Stomach (tissue), 8 donors: ENCODE measurements at regions not wholly inside any gene's neighbourhood (a gene's known extent, or its start where the extent isn't known, plus 50 kb on each side); places are given as distances from the start of the nearest gene placed in this dataset.

ENCODE experiments used
- DNase-seq, 2 donors: peaks; one replicate each; pipeline versions ENCODE4 v3.0.0 to v3.0.0-alpha.2; 2013 to 2019
- H3K27ac ChIP-seq, 5 donors: fragments of 200-600 bp in 4 of 5; sonication (generic) in 4 of 5; one replicate each; pipeline ENCODE4 v1.5.1; 2013 to 2019; ENCODE audit warnings: mild to moderate bottlenecking in 1 of 5, moderate library complexity in 1 of 5
- H3K27me3 ChIP-seq, 3 donors: fragments of 200-600 bp; sonication (generic); one replicate each; pipeline ENCODE4 v1.5.1; 2017 to 2019; ENCODE audit warnings: mixed run types in 1 of 3
- H3K36me3 ChIP-seq, 4 donors: fragments of 200-600 bp; sonication (generic); 1 replicate in 3 of 4; 2 replicates in 1 of 4; pipeline ENCODE4 v1.5.1; 2016 to 2019
- H3K4me1 ChIP-seq, 4 donors: fragments of 200-600 bp; sonication (generic); one replicate each; pipeline ENCODE4 v1.5.1; 2016 to 2019
- H3K4me3 ChIP-seq, 4 donors: fragments of 200-600 bp; sonication (generic) in 3 of 4; one replicate each; pipeline ENCODE4 v1.5.1; 2016 to 2019; ENCODE audit warnings: mild to moderate bottlenecking in 1 of 4
- H3K9me3 ChIP-seq, 4 donors: fragments of 200-600 bp; sonication (generic); one replicate each; pipeline ENCODE4 v1.5.1; 2016 to 2019
- EP300 ChIP-seq: sonication (generic); formaldehyde crosslinking; IDR thresholded peaks from one replicate; pipeline ENCODE4 v1.6.1; 2017; ENCODE audit warnings: antibody characterized with exemption
- POLR2A ChIP-seq, 4 donors: fragments of 450-650 bp; IDR thresholded peaks; one replicate each; pipeline ENCODE4 v1.6.1; 2016; ENCODE audit warnings: antibody characterized with exemption in 4 of 4, control low read depth in 2 of 4, mild to moderate bottlenecking in 1 of 4, moderate library complexity in 1 of 4
- POLR2AphosphoS5 ChIP-seq, 3 donors: sonication (generic); formaldehyde crosslinking; IDR thresholded peaks; one replicate each; pipeline ENCODE4 v1.6.1; 2016; ENCODE audit warnings: antibody characterized with exemption in 3 of 3
- WGBS, 5 donors: extraction: QIAGEN DNeasy Blood & Tissue Kit in 3 of 5; methylation state at CpG; one replicate each; pipeline versions ENCODE4 v1.1.5 to v1.1.7; 2013 to 2018; 5-methylcytosine and 5-hydroxymethylcytosine counted together
- intact Hi-C: fragments of 100-400 bp; cut with DNase I; formaldehyde crosslinking; loops from one replicate; pipeline ENCODE4 v1.15.1; 2023; ENCODE audit warnings: low total_unique reads
- TF ChIP-seq, protein P1 (sequence below), 7 experiments: fragments of 450-650 bp in 4 of 7; fragments of 200-600 bp in 3 of 7; sonication (generic) in 3 of 7; IDR thresholded peaks; one replicate each; pipeline ENCODE4 v1.5.1; 2016 to 2019; ENCODE audit warnings: antibody characterized with exemption in 7 of 7, control low read depth in 2 of 7, mild to moderate bottlenecking in 1 of 7
- donor health status: healthy with polysubstance abuse.
- donor health status: Bipolar disorder and iron deficiency.
- donor health status: healthy.

DNA sequence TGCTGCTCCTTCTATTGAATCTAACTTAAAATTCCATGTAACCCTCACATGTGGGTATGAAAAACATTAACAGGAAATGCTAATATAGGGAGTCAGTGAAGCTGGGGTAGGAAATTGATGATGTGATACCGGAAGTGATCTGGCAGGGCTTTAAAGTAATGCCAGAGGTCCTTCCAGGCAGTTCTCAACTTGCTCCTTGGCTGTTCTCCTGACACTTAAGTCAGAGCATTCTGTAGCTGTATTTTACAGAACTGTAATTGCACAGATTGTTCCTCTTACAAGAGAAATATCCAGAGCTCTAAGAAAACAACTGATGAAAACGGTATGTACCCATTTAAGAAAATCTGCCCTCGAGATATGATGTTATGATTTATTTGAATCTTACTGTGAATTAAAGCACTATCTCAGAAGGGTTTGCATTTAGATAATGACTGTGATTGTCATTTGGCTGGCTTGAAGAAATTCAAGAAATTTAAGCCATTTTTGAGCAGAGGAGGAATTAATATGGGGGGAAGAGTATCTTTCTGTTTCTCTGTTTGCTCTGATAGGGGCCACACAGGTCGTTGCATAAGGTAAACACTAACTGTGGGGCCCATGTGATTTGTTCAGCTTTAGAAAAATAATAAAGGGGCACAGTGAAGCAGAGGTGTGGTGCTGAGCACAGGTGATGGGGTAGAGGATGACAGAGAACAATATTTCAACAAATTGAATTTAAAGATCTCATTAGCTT is 88.4 kb downstream of the BBS10 start:
- DNase-seq = peak in 1 of 2 donors; percentile 46
- Histone ChIP-seq H3K4me1 (peaks cover 0 to 5% (median 0%) of the 10 kb centered on the region in 4 donors), H3K27me3 (no peaks in the 10 kb centered on the region), H3K27ac (no peak overlapping the region), H3K4me3 (no peak overlapping the region), H3K9me3 (peaks cover 0 to 7% (median 0%) of the 10 kb centered on the region in 4 donors), H3K36me3 (no peaks in the 10 kb centered on the region)
- TF ChIP-seq, protein P1, sequence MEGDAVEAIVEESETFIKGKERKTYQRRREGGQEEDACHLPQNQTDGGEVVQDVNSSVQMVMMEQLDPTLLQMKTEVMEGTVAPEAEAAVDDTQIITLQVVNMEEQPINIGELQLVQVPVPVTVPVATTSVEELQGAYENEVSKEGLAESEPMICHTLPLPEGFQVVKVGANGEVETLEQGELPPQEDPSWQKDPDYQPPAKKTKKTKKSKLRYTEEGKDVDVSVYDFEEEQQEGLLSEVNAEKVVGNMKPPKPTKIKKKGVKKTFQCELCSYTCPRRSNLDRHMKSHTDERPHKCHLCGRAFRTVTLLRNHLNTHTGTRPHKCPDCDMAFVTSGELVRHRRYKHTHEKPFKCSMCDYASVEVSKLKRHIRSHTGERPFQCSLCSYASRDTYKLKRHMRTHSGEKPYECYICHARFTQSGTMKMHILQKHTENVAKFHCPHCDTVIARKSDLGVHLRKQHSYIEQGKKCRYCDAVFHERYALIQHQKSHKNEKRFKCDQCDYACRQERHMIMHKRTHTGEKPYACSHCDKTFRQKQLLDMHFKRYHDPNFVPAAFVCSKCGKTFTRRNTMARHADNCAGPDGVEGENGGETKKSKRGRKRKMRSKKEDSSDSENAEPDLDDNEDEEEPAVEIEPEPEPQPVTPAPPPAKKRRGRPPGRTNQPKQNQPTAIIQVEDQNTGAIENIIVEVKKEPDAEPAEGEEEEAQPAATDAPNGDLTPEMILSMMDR (IDR thresholded peaks at IDR 0.05) = no peak
- no peak for TF ChIP-seq POLR2AphosphoS5 (IDR thresholded peaks at IDR 0.05)
- no peak for TF ChIP-seq EP300
- no peak for TF ChIP-seq POLR2A (IDR thresholded peaks at IDR 0.05)
- intact Hi-C loops = no loop called here
- WGBS, 5 donors = 16 to 25% (median 21%) methylated on average over 4 of the region's 4 CpGs

DNA sequence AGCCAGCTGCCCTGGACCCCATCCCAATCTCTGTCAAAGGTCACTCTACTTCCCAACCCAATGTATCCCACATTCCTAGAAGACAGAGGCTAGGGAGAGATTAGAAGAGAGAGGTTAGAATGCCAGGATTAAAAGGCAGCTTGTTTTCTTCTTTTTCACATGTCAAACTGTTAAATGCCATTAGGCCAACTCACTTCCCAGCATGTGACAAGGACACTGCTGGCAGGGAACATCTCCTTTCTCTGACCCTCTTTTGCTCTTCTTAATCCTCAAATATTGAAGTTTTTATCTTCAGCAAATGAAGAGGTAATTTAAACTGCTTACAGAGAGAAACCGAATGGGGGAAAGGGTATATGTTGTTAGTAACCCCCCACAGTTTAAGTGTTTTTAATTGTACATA is 89.1 kb downstream of the BBS10 start:
- Histone ChIP-seq H3K4me1 (peaks cover 0 to 5% (median 0%) of the 10 kb centered on the region in 4 donors), H3K27me3 (no peaks in the 10 kb centered on the region), H3K27ac (no peak overlapping the region), H3K36me3 (no peaks in the 10 kb centered on the region), H3K4me3 (no peak overlapping the region), H3K9me3 (peaks cover 0 to 7% (median 0%) of the 10 kb centered on the region in 4 donors)
- TF ChIP-seq EP300 (no peak), POLR2AphosphoS5 (IDR thresholded peaks at IDR 0.05) (no peak), POLR2A (IDR thresholded peaks at IDR 0.05) (no peak)
- TF ChIP-seq, protein P1 (IDR thresholded peaks at IDR 0.05) = no peak
- DNase-seq = no peak
- 61 to 83% (median 64%) methylated on average over 1 of the region's 1 CpG for WGBS, 5 donors
- intact Hi-C loops = no loop called here

DNA sequence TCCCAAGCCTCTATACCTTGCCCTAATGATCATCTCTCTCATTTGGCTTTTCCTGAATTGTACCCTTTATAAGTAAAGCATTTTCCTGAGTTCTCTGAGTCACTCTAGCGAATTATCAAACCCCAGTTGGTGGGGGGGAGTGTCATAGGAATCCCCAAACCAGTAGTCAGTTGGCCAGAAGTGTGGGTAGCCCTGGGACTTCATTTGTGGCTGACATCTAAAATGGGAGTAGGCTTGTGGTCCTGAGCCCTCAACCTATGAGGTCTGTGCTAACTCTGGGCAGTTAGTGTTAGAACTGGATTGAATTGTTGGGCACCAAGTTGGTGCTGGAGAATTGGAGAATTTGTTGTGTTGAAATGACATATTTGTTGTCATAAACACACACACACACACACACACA is 91.3 kb downstream of the BBS10 start:
- intact Hi-C loops = no loop called here
- H3K36me3 ChIP-seq = no peaks in the 10 kb centered on the region
- DNase-seq = no peak
- 62 to 85% (median 76%) methylated on average over 1 of the region's 1 CpG for WGBS, 5 donors
- H3K27ac ChIP-seq = no peak overlapping the region
- H3K27me3 ChIP-seq = no peaks in the 10 kb centered on the region
- H3K9me3 ChIP-seq = peaks cover 0 to 7% (median 0%) of the 10 kb centered on the region in 4 donors
- H3K4me3 ChIP-seq = no peak overlapping the region
- H3K4me1 ChIP-seq = peaks cover 0 to 5% (median 0%) of the 10 kb centered on the region in 4 donors
- TF ChIP-seq EP300 = no peak

- intact Hi-C loops = no loop called here
- H3K27me3 ChIP-seq = no peaks in the 10 kb centered on the region
- TF ChIP-seq POLR2A (IDR thresholded peaks at IDR 0.05) = no peak
- no peak for TF ChIP-seq EP300
- TF ChIP-seq, protein P1 (IDR thresholded peaks at IDR 0.05) = no peak
- no peak for TF ChIP-seq POLR2AphosphoS5 (IDR thresholded peaks at IDR 0.05)
- peaks cover 0 to 5% (median 0%) of the 10 kb centered on the region in 4 donors for H3K4me1 ChIP-seq
- no peak overlapping the region for H3K27ac ChIP-seq
- H3K36me3 ChIP-seq = no peaks in the 10 kb centered on the region
- 88 to 97% (median 92%) methylated on average over 2 of the region's 2 CpGs for WGBS, 5 donors
- peaks cover 0 to under 1% (median 0%) of the 10 kb centered on the region in 4 donors for H3K9me3 ChIP-seq
- no peak overlapping the region for H3K4me3 ChIP-seq
- DNase-seq = no peak
Observed at GRCh38 chr12:76256321-76256720, 91.9 kb downstream of the BBS10 start.

- Histone ChIP-seq H3K27ac (no peak overlapping the region), H3K9me3 (no peaks in the 10 kb centered on the region), H3K27me3 (no peaks in the 10 kb centered on the region), H3K4me3 (no peak overlapping the region), H3K4me1 (peaks cover 0 to 5% (median 0%) of the 10 kb centered on the region in 4 donors), H3K36me3 (no peaks in the 10 kb centered on the region)
- 70 to 82% (median 77%) methylated on average over 2 of the region's 2 CpGs for WGBS, 5 donors
- intact Hi-C loops = no loop called here
- no peak for DNase-seq
- TF ChIP-seq, protein P1 (IDR thresholded peaks at IDR 0.05) = no peak
- TF ChIP-seq POLR2A (IDR thresholded peaks at IDR 0.05) = no peak
Observed at GRCh38 chr12:76255692-76256091, 92.5 kb downstream of the BBS10 start.
